Spleen (tissue), 7 donors: ENCODE measurements at regions not wholly inside any gene's neighbourhood (a gene's known extent, or its start where the extent isn't known, plus 50 kb on each side); places are given as distances from the start of the nearest gene placed in this dataset.

Experiments used
- CTCF ChIP-seq, 11 experiments: fragments of 200-600 bp in 7 of 11; fragments of 450-650 bp in 4 of 11; sonication (generic) in 4 of 11; IDR thresholded peaks in 8 of 11; conservative IDR thresholded peaks in 3 of 11; 1 replicate in 7 of 11; 2 replicates in 4 of 11; pipeline versions ENCODE4 v1.4.0 to v1.8.0; 2016 to 2021; ENCODE audit warnings: antibody characterized with exemption in 11 of 11, inconsistent platforms in 4 of 11, mild to moderate bottlenecking in 1 of 11
- POLR2A ChIP-seq, 3 donors: fragments of 450-650 bp; IDR thresholded peaks; one replicate each; pipeline ENCODE4 v1.5.1; 2017; ENCODE audit warnings: antibody characterized with exemption in 3 of 3, mild to moderate bottlenecking in 1 of 3
- POLR2AphosphoS5 ChIP-seq, 3 donors: sonication (generic); formaldehyde crosslinking; IDR thresholded peaks; one replicate each; pipeline ENCODE4 v1.5.1; 2017; ENCODE audit warnings: antibody characterized with exemption in 3 of 3
- donor health status: DM: no; HTN: no; CAD: no; lungs with moderate emphysema.
- donor health status: DM: no; HTN: no; CAD: no.
- donor health status: DM: no; HTN: no; CAD: no.

DNA sequence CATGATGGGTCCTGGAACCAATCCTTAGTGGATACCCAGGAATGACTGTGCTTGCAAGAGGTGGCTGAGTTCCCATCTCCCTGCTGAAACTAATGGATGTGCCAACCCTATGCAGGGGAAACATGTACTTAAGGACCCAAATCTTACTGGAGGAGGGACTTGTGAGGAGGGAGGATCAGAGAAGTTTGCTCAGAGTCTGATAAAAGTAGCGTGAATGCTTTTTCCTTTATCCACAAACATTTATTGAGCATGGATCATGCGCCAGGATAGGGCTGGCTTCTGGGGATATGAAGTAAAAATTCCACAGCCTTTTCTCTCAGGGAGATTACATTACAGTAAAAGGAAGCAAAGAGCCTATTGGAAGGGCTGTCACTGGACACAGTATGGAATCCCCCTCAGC is 358.5 kb downstream of the RPS24 start:
- TF ChIP-seq CTCF (IDR thresholded peaks at IDR 0.05 in 8 of 11, conservative IDR thresholded peaks at IDR 0.05 in 3 of 11): no peak
- no peak for TF ChIP-seq POLR2A (IDR thresholded peaks at IDR 0.05)
- no peak for TF ChIP-seq POLR2AphosphoS5 (IDR thresholded peaks at IDR 0.05)
